Liver (tissue), 7 donors: ENCODE measurements at regions not wholly inside any gene's neighbourhood (a gene's known extent, or its start where the extent isn't known, plus 50 kb on each side); places are given as distances from the start of the nearest gene placed in this dataset.

ENCODE experiments used
- DNase-seq: peaks from one replicate; pipeline ENCODE4 v3.0.0-alpha.2; 2017; ENCODE audit warnings: low spot score
- H3K27ac ChIP-seq, 2 donors: one replicate each; pipeline ENCODE4 v1.7.0; 2013; ENCODE audit warnings: inconsistent platforms in 2 of 2, low read length in 2 of 2, control low read depth in 1 of 2, low read depth in 1 of 2, mild to moderate bottlenecking in 1 of 2
- H3K27me3 ChIP-seq, 4 donors: one replicate each; pipeline versions ENCODE4 v1.6.1 to v1.7.0; 2013; ENCODE audit warnings: low read length in 3 of 4, inconsistent platforms in 1 of 4, mild to moderate bottlenecking in 1 of 4, moderate library complexity in 1 of 4; ENCODE audit not compliant: control insufficient read depth in 4 of 4, insufficient read depth in 4 of 4
- H3K36me3 ChIP-seq, 4 donors: one replicate each; pipeline versions ENCODE4 v1.6.1 to v1.7.0; 2013; ENCODE audit warnings: low read length in 3 of 4, mild to moderate bottlenecking in 3 of 4, low read depth in 1 of 4, moderate library complexity in 1 of 4; ENCODE audit not compliant: control insufficient read depth in 4 of 4, insufficient read depth in 3 of 4
- H3K4me1 ChIP-seq, 4 donors: one replicate each; pipeline versions ENCODE4 v1.6.1 to v1.7.0; 2013; ENCODE audit warnings: low read length in 3 of 4, mild to moderate bottlenecking in 3 of 4, moderate library complexity in 1 of 4; ENCODE audit not compliant: control insufficient read depth in 4 of 4, insufficient read depth in 4 of 4
- H3K4me3 ChIP-seq, 3 donors: one replicate each; pipeline versions ENCODE4 v1.6.1 to v1.7.0; 2013; ENCODE audit warnings: low read length in 3 of 3, control low read depth in 1 of 3, low read depth in 1 of 3, mild to moderate bottlenecking in 1 of 3
- H3K9ac ChIP-seq, 2 donors: one replicate each; pipeline ENCODE4 v1.7.0; 2013; ENCODE audit warnings: low read length in 2 of 2, mild to moderate bottlenecking in 2 of 2, moderate library complexity in 2 of 2, control low read depth in 1 of 2, low read depth in 1 of 2
- H3K9me3 ChIP-seq, 4 donors: one replicate each; pipeline versions ENCODE4 v1.6.1 to v1.7.0; 2013; ENCODE audit warnings: low read length in 3 of 4; ENCODE audit not compliant: control insufficient read depth in 4 of 4
- EGR1 ChIP-seq, 2 donors: IDR thresholded peaks; 2 replicates each; pipeline ENCODE4 v1.6.1; 2016 to 2018; ENCODE audit warnings: antibody characterized with exemption in 2 of 2, low read depth in 2 of 2
- FOXA1 ChIP-seq: IDR thresholded peaks from 2 replicates; pipeline ENCODE4 v1.6.1; 2016; ENCODE audit warnings: antibody characterized with exemption
- FOXA2 ChIP-seq: IDR thresholded peaks from 2 replicates; pipeline ENCODE4 v1.6.1; 2016; ENCODE audit warnings: antibody characterized with exemption
- GABPA ChIP-seq, 2 donors: IDR thresholded peaks in 1 of 2; conservative IDR thresholded peaks in 1 of 2; 2 replicates each; pipeline ENCODE4 v1.6.1; 2016; ENCODE audit warnings: antibody characterized with exemption in 2 of 2, mild to moderate bottlenecking in 1 of 2, moderate library complexity in 1 of 2
- HNF4G ChIP-seq: IDR thresholded peaks from 2 replicates; pipeline ENCODE4 v1.6.1; 2016; ENCODE audit warnings: antibody characterized with exemption
- JUND ChIP-seq, 2 donors: IDR thresholded peaks; 2 replicates each; pipeline ENCODE4 v1.6.1; 2016; ENCODE audit warnings: antibody characterized with exemption in 2 of 2
- MAX ChIP-seq: IDR thresholded peaks from 2 replicates; pipeline ENCODE4 v1.6.1; 2016; ENCODE audit warnings: antibody characterized with exemption
- NR2F2 ChIP-seq: IDR thresholded peaks from 2 replicates; pipeline ENCODE4 v1.6.1; 2016; ENCODE audit warnings: antibody characterized with exemption
- RAD21 ChIP-seq, 2 donors: IDR thresholded peaks; 2 replicates each; pipeline ENCODE4 v1.6.1; 2016; ENCODE audit warnings: antibody characterized with exemption in 2 of 2, mild to moderate bottlenecking in 2 of 2
- RXRA ChIP-seq, 2 donors: IDR thresholded peaks; 2 replicates each; pipeline ENCODE4 v1.6.1; 2017 to 2018; ENCODE audit warnings: antibody characterized with exemption in 2 of 2, mild to moderate bottlenecking in 1 of 2
- SP1 ChIP-seq: IDR thresholded peaks from 2 replicates; pipeline ENCODE4 v1.6.1; 2018; ENCODE audit warnings: antibody characterized with exemption, mild to moderate bottlenecking
- YY1 ChIP-seq: IDR thresholded peaks from 2 replicates; pipeline ENCODE4 v1.6.1; 2016; ENCODE audit warnings: antibody characterized with exemption, mild to moderate bottlenecking
- WGBS: extraction: QIAGEN DNeasy Blood & Tissue Kit; methylation state at CpG from one replicate; pipeline ENCODE4 v1.1.7; 2013; 5-methylcytosine and 5-hydroxymethylcytosine counted together
- TF ChIP-seq, protein P1 (sequence below): IDR thresholded peaks from 2 replicates; pipeline ENCODE4 v1.6.1; 2016; ENCODE audit warnings: antibody characterized with exemption, mild to moderate bottlenecking
- TF ChIP-seq, protein P2 (sequence below): IDR thresholded peaks from 2 replicates; pipeline ENCODE4 v1.6.1; 2016; ENCODE audit warnings: antibody characterized with exemption
- donor health status: healthy.
- donor health status: healthy.
- donor health status: healthy.
- donor health status: healthy.

DNA sequence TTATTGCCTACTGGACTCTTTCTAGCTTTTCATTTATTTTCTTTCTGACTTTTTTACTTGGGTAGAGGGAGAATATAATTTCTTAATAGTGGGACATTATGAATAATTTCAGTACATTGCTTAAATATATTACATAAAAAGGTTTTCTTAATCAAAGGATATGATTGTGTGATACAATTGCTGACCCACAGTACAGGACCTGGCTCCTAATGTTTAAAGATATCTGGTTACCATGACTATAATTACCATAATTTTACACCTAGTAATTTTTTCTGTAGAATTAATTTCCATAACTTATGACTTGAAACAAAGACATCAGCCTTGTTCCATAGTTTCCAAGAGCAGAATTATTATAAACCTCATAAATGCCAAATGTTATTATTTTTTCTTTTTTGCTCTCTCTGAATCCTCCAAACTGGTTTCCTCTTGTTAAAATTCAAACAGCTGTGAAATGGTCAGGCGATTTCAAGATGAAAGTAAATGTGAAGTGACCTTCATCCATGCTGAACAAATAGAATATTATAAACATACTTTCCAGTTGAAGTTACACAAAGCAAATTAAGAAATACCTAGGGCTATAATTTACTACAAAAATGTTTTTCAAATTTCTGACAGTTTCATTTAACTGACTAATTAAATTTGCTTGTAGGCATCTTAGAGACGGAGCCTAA, 301.2 kb upstream of the TYRP1 start (continued):
- TF ChIP-seq, protein P1, sequence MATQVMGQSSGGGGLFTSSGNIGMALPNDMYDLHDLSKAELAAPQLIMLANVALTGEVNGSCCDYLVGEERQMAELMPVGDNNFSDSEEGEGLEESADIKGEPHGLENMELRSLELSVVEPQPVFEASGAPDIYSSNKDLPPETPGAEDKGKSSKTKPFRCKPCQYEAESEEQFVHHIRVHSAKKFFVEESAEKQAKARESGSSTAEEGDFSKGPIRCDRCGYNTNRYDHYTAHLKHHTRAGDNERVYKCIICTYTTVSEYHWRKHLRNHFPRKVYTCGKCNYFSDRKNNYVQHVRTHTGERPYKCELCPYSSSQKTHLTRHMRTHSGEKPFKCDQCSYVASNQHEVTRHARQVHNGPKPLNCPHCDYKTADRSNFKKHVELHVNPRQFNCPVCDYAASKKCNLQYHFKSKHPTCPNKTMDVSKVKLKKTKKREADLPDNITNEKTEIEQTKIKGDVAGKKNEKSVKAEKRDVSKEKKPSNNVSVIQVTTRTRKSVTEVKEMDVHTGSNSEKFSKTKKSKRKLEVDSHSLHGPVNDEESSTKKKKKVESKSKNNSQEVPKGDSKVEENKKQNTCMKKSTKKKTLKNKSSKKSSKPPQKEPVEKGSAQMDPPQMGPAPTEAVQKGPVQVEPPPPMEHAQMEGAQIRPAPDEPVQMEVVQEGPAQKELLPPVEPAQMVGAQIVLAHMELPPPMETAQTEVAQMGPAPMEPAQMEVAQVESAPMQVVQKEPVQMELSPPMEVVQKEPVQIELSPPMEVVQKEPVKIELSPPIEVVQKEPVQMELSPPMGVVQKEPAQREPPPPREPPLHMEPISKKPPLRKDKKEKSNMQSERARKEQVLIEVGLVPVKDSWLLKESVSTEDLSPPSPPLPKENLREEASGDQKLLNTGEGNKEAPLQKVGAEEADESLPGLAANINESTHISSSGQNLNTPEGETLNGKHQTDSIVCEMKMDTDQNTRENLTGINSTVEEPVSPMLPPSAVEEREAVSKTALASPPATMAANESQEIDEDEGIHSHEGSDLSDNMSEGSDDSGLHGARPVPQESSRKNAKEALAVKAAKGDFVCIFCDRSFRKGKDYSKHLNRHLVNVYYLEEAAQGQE = no peak

GRCh38 chr9:12394105-12394504, 299.1 kb upstream of the TYRP1 start:
- no peaks in the 10 kb centered on the region for H3K9me3 ChIP-seq
- no peak for TF ChIP-seq RXRA (IDR thresholded peaks at IDR 0.05)
- TF ChIP-seq, protein P1 = no peak
- no peak overlapping the region for H3K27ac ChIP-seq
- no peak for DNase-seq
- H3K4me1 ChIP-seq = no peaks in the 10 kb centered on the region
- no peak overlapping the region for H3K4me3 ChIP-seq
- 53% methylated on average over 1 of the region's 1 CpG for WGBS
- no peak overlapping the region for H3K9ac ChIP-seq
- no peaks in the 10 kb centered on the region for H3K27me3 ChIP-seq
- no peaks in the 10 kb centered on the region for H3K36me3 ChIP-seq

DNA sequence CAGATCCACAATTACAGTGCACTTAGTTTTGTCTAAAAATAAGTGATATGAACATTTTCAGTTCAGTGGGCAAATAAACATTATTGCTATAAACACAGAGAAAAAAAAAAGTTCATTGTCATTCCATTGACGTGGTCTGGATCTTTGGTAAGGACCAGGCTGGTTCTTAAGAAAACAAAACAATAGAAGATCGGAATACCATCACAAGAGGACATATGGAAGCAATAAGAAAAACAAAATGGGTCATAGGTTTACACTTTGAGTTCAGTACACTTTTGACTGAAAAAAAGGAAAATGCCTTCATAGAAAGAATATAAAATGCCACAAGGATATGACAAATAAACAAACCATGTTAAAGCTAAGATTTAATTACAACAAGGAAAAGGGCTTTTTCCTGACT, 289.5 kb upstream of the TYRP1 start:
- Histone ChIP-seq H3K36me3 (no peaks in the 10 kb centered on the region), H3K27ac (no peak overlapping the region), H3K4me3 (no peak overlapping the region), H3K9ac (no peak overlapping the region), H3K9me3 (no peaks in the 10 kb centered on the region), H3K27me3 (no peaks in the 10 kb centered on the region), H3K4me1 (no peaks in the 10 kb centered on the region)
- 48% methylated on average over 2 of the region's 2 CpGs for WGBS
- DNase-seq = no peak
- TF ChIP-seq RAD21 (IDR thresholded peaks at IDR 0.05) (no peak), SP1 (no peak), FOXA1 (no peak), EGR1 (IDR thresholded peaks at IDR 0.05; ENCODE audit: low read depth in 2 of 2) (no peak), JUND (IDR thresholded peaks at IDR 0.05) (no peak), GABPA (IDR thresholded peaks at IDR 0.05 in 1 of 2, conservative IDR thresholded peaks at IDR 0.05 in 1 of 2) (no peak), HNF4G (no peak), NR2F2 (no peak), MAX (no peak), YY1 (no peak), FOXA2 (no peak)
- TF ChIP-seq, protein P1 = no peak
- TF ChIP-seq, protein P2, sequence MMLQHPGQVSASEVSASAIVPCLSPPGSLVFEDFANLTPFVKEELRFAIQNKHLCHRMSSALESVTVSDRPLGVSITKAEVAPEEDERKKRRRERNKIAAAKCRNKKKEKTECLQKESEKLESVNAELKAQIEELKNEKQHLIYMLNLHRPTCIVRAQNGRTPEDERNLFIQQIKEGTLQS = no peak
